Suprapubic skin (tissue), 3 donors: ENCODE measurements at regions not wholly inside any gene's neighbourhood (a gene's known extent, or its start where the extent isn't known, plus 50 kb on each side); places are given as distances from the start of the nearest gene placed in this dataset.

Experiments
- CTCF ChIP-seq, 2 donors: fragments of 200-600 bp in 1 of 2; fragments of 450-650 bp in 1 of 2; sonication (generic) in 1 of 2; IDR thresholded peaks; one replicate each; pipeline ENCODE4 v1.5.1; 2016 to 2019; ENCODE audit warnings: antibody characterized with exemption in 2 of 2, mild to moderate bottlenecking in 1 of 2, moderate library complexity in 1 of 2
- EP300 ChIP-seq: sonication (generic); formaldehyde crosslinking; IDR thresholded peaks from one replicate; pipeline ENCODE4 v1.6.1; 2017; ENCODE audit warnings: antibody characterized with exemption
- POLR2A ChIP-seq, 2 donors: fragments of 450-650 bp; IDR thresholded peaks; one replicate each; pipeline ENCODE4 v1.6.1; 2017; ENCODE audit warnings: antibody characterized with exemption in 2 of 2, mild to moderate bottlenecking in 2 of 2, moderate library complexity in 2 of 2

- no peak for TF ChIP-seq EP300
- no peak for TF ChIP-seq CTCF (IDR thresholded peaks at IDR 0.05)
- TF ChIP-seq POLR2A (IDR thresholded peaks at IDR 0.05) = no peak
Measured at GRCh38 chr1:10880063-10880462, 83.6 kb upstream of the CASZ1 start.
